SU-DHL-6 (cell line): ENCODE measurements at regions not wholly inside any gene's neighbourhood (a gene's known extent, or its start where the extent isn't known, plus 50 kb on each side); places are given as distances from the start of the nearest gene placed in this dataset.

ENCODE experiments used
- EZH2phosphoT487 ChIP-seq: fragments of 200-600 bp; sonication (generic), shearing (Covaris generic); conservative IDR thresholded peaks from 2 replicates; pipeline ENCODE4 v1.6.1; 2018; ENCODE audit warnings: mild to moderate bottlenecking, antibody characterized with exemption, low read length, moderate library complexity, mixed read lengths
- TF ChIP-seq, protein P1 (sequence below): fragments of 200-600 bp; sonication (generic); IDR thresholded peaks from one replicate; pipeline ENCODE4 v1.5.1; 2017; ENCODE audit warnings: antibody characterized with exemption, mild to moderate bottlenecking, low read length, moderate library complexity; ENCODE audit not compliant: insufficient read depth, poor library complexity, severe bottlenecking

DNA sequence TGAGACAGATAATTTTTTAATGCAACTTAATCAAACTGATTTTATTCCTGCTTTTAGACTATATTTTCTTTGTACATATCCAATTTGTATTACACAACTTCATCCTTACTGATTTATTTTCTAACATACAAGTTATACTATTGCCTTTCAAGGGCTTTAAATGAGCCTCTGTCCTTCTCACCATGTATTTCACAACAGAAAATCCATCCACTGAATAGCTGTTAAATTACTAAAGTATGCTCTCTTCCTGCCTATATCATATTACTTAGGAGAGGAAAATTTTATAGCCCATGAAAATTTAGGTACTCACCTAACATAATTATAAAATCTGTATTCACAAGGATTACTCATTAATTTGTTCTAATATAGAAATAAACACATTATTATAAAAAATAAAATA, 528.6 kb downstream of the ANKRD50 start:
- no peak for TF ChIP-seq EZH2phosphoT487
- TF ChIP-seq, protein P1, sequence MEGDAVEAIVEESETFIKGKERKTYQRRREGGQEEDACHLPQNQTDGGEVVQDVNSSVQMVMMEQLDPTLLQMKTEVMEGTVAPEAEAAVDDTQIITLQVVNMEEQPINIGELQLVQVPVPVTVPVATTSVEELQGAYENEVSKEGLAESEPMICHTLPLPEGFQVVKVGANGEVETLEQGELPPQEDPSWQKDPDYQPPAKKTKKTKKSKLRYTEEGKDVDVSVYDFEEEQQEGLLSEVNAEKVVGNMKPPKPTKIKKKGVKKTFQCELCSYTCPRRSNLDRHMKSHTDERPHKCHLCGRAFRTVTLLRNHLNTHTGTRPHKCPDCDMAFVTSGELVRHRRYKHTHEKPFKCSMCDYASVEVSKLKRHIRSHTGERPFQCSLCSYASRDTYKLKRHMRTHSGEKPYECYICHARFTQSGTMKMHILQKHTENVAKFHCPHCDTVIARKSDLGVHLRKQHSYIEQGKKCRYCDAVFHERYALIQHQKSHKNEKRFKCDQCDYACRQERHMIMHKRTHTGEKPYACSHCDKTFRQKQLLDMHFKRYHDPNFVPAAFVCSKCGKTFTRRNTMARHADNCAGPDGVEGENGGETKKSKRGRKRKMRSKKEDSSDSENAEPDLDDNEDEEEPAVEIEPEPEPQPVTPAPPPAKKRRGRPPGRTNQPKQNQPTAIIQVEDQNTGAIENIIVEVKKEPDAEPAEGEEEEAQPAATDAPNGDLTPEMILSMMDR, result no peak
